ENCODE measurements at regions not wholly inside any gene's neighbourhood (a gene's known extent, or its start where the extent isn't known, plus 50 kb on each side); places are given as distances from the start of the nearest gene placed in this dataset.
"Not testable (repeated sequence)": the region's sequence is repeated elsewhere in the genome, so short reads cannot be mapped to it uniquely, and the experiment has no call there.

DNA sequence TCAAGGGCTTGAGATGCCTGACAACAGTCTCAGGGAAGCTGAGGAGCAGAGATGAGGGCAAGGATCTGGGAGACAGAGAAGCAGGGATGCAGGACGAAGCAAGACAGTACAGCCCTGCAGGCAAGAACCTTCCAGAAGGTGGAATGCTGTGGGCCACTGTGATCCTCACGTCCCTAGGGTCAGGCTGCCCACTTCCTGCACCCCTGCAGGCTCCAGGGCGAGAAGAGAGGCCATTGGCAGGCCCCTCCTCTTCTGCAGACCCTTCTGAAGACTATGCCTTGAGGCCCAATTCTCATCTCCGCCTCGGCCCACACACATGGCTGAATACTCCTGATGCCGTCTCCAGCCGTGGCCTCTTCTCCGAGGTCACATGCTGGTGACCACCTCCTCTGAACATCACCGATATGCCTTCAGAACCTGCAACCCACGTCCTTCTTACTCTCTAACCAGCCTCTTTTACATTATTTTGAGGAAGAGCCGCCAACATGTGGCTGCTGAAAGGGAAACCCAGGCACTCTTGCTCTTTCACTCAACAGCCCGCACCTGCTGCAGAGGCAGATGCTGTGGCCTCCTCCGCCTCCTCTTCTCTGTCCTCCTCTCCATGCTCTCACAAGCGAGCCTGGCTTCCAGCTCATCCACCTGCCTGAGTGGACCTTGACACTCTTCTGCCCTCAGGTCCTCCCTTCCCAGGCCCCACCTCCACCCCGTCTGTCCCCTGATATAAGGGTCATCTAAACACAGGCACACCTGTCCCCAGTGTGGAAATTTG lies 181.5 kb downstream of the IRX2 start:
- DNase-seq (ENCODE audit: low read depth) = no peak

- DNase-seq (ENCODE audit: low read depth) = no peak
Observed at GRCh38 chr5:2569176-2569575, 182.3 kb downstream of the IRX2 start.

GRCh38 chr5:2566284-2566683 lies 185.2 kb downstream of the IRX2 start:
- no peak for DNase-seq (ENCODE audit: low read depth)

DNA sequence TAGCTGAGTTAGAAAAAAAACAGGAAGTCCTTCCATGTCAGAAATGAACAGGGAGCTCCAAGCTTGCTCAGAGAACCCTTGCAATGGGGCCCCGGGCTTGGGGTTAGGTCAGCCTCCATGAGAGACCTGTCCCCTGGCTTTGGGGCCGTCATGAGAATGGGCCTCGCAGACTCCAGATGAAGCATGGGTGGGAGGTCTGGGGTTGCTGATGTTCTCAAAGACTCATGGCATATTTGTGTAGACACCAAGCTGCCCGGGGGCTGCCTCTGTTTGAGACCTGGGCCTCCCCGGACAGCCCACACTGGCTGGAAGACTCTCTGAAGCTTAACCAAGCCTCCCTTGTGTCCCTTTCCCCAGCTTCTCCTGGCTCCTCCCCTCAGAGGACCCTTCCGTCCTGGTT lies 186.3 kb downstream of the IRX2 start:
- no peak for DNase-seq (ENCODE audit: low read depth)

DNA sequence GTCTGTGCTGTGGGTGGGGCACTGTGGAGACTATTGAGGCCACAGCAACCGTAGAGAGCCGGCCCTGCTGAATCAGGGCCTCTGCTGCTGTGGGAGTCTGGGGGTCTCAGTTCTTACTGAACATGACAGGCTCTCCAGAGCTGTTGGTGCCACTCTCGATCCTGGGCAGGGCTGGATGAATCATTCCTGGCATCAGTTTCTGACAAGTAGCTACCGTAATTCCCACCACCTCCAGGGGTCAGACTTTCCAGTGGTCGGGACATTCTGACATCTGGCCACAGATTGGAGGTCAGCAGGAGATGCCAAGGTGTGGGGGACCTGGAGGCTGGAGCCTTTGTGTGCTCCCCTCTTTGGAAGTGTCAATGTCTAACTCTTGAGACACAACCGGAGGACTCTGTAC lies 188.4 kb downstream of the IRX2 start:
- DNase-seq (ENCODE audit: low read depth) = no peak

GRCh38 chr5:2562036-2562435 lies 189.4 kb downstream of the IRX2 start:
- no peak for DNase-seq (ENCODE audit: low read depth)

DNA sequence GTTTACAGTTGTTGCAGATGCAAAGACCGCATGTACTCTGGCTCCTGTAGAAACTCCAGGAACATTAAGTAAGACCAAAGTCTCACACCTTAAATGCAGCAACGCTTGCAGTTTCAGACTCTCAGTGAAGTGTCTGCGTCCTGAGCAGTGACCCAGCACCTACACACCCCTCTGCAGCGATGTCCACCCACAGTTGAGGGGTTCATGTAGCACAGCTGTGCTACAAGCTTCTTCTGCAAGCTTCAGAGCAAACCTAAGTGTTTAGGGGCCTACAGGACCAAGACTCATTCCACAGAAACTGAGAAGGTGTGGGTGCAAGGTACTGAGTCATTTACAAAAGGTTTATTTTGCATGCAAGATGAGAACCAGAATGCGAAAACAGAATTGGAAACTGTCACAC lies 191.0 kb downstream of the IRX2 start:
- DNase-seq (ENCODE audit: low read depth) = no peak

DNA sequence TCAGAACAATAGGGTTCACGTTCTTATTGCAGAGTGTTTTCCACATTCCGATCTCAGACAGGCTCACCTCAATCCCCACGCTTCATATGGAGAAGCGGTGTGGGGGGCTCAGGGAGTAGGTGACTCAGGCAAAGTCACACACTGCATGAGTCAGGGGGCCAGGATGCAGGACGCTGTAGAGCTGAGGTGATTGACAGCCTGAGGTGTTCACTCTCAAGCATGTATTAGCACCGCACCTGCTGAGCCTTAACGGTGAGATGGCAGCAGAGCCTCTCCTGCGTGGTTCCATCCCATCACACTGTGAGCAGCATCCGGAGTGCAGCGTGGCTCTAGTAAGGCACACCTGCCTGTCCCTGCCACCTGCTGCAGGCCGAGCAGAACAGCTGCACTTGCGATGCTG lies 194.0 kb downstream of the IRX2 start:
- DNase-seq (ENCODE audit: low read depth) = no peak

DNA sequence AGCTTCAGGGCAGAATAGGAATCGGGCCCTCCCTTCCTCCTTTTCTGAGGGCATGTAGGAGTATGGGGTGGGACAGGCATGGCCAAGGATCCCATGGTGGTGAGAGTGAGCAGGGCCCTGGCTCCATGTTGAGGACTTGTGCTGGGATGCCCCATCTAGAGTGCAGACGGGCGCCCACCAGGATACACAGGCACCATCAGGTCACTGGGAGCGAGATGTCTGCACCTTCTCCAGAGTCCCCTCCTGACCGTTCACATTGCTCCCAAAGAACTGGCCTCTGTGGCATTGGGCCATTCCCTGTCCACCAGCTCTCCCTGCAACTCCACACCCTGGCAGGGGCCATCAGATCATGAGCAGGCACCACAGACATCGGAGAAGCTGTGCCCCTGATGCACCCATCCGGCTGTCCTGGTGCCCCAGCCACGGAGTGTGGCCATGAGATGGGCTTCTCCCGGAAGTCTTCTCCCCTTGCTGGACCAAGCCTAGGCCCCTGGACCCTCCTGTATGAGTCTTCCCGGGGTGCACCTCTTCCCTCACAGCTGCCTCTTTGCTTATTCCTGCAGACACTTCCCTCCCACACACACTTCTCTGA lies 195.0 kb downstream of the IRX2 start:
- no peak for DNase-seq (ENCODE audit: low read depth)

GRCh38 chr5:2553611-2554010 lies 197.9 kb downstream of the IRX2 start:
- DNase-seq (ENCODE audit: low read depth) = no peak

DNA sequence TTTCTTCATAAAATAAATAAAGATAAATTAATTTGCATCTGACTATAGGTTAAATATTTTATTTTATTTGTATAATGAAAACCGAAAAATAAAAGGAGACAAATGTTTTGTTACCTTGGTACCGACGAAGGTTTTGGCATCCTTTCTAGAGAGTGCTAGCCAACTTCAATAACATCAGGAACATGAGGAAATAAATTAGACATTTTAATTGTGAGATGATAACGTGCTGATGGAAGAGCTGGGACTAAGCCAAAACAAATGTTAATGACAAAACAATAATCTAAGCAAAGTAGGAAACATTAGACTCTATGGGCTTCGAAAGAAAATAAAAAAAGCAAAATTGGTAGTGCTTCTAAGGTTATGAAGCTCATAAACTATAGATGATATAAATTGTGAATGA lies 201.0 kb downstream of the IRX2 start:
- DNase-seq (ENCODE audit: low read depth) = no peak

GRCh38 chr5:2549900-2550299 lies 201.6 kb downstream of the IRX2 start:
- no peak for DNase-seq (ENCODE audit: low read depth)

DNA sequence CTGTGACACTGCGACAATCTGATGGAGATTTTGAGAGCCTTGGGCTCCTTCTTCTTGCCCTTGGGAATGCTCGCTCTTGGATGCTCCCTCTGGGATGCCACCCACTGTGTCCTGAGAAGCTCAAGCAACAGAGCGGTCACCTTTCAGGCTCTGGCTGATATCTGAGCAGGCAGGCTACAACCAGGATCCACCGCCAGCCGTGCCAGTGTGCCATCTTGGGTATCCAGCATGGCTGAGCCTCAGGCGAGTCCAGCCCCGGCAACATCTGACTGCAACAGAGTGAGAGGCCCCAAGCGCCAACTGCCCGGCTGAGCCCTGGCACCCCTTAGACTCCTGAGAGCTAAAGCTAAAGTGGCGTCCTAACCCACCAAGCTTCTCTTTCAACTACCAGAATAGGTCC lies 202.1 kb downstream of the IRX2 start:
- no peak for DNase-seq (ENCODE audit: low read depth)

- DNase-seq (ENCODE audit: low read depth) = no peak
Observed at GRCh38 chr5:2546938-2547337, 204.5 kb downstream of the IRX2 start.

GRCh38 chr5:2544003-2544402 lies 207.5 kb downstream of the IRX2 start:
- no peak for DNase-seq (ENCODE audit: low read depth)

DNA sequence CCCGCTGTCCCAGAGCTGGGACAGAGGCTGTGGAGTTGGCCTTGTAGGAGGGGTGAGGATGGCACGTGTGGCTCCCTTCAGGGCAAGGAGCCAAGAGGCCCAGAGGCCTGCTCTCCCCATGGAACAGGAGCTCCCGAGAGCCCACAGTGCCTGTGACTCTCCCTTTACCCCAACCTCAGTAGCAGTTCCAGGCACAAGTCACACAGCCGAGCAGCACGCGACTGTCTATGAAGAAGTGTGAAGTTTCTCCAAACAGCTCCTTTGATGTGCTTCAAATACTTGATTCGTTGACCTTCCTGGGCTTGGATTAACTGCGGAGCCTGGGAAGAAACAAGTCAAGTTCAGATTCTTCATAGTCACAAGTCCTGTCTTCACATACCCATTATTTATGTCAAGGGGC lies 208.7 kb downstream of the IRX2 start:
- DNase-seq (ENCODE audit: low read depth) = no peak

GRCh38 chr5:2542026-2542425 lies 209.5 kb downstream of the IRX2 start:
- DNase-seq (ENCODE audit: low read depth) = no peak

GRCh38 chr5:2538169-2538568 lies 213.3 kb downstream of the IRX2 start:
- DNase-seq (ENCODE audit: low read depth) = no peak

DNA sequence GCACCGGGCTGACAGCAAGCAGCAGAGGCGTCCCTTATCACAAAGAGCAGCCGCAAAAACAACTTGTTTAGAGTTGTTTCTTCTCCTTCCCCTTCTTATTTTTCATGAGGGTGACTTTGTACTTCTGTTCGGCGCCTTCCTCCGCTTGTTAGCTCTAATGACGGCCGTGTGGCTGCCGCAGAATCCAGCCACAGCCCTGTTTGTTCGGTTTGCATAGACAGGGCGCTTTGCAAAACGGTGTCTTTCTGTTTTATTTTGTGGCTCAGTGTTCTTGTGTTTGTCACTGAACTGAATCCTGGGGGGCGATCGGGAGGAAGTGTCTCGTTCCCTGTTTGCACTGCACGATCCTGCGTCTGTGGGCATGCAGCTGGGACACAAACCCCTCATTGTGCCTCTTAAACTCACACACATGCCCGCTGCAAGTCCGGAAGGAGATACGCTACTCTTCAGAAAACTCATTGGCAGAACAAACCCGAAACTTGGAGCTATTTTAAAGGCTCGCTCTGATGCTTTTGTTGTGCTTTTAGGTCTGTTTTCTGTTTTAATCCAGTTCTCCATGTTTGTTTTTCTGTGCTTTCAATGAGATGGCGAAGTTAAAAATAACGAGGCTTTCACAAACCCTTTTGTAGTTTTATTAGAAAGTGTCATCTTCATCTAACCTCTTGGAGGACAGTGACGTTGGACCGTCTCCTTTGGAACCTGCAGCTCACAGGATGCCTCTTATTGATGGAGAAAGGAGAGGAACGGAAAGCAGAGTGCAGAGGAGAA lies 213.9 kb downstream of the IRX2 start:
- DNase-seq (ENCODE audit: low read depth) = no peak

DNA sequence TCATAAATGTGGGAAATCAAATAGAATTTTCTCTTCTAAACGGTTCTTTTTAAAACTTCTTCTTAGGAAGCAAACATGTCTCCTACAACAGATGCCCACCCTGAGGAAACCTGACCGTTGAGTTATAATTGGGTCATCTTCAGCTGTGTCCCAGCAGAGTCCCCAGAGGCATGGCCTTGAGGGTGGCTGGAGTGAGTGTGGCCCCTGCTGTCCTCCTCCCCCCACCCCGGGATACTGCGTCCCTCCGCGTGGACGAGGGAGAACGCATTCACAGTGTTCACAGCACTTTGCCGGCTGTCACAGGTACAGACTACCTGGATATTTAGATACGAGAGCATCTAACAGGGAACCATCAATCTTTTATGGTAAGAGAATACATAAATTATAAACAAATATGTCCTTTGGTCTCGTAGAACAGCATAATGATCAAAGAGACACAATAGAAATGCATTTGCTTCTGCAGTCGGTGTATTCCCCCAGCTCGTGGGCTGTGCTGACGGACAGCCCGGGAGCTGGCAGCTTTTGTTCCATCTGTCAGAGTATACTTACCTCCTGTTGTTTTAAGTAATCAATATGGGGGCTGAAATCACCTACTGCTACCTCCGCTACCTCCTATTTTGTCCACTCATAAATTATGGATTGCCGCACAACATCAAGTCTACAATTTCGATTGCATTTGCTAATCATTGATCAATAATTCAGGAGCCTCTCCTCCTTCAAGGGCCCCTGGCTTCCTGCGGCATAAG lies 214.7 kb downstream of the IRX2 start:
- DNase-seq (ENCODE audit: low read depth) = no peak

GRCh38 chr5:2534970-2535369 lies 216.5 kb downstream of the IRX2 start:
- DNase-seq (ENCODE audit: low read depth) = no peak

GRCh38 chr5:2534251-2534650 lies 217.2 kb downstream of the IRX2 start:
- no peak for DNase-seq (ENCODE audit: low read depth)

DNA sequence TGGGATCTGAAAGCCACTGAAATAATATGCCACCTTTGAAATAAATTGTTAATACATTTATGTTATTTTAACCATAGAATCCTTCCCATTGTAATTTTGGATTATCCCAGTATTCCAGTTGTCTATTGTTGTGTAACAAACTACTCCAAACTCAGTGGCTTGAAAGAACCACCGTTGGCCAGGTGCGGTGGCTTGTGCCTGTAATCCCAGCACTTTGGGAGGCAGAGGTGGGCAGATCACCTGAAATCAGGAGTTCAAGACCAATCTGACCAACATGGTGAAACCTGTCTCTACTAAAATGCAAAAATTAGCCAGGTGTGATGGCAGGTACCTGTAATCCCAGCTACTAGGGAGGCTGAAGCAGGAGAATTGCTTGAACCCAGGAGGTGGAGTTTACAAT lies 217.6 kb downstream of the IRX2 start:
- DNase-seq (ENCODE audit: low read depth) = not testable (repeated sequence)

Data from amniotic epithelial cell (primary cell).